AG10803 (cell line): ENCODE measurements at regions not wholly inside any gene's neighbourhood (a gene's known extent, or its start where the extent isn't known, plus 50 kb on each side); places are given as distances from the start of the nearest gene placed in this dataset.
"Not testable (repeated sequence)": the region's sequence is repeated elsewhere in the genome, so short reads cannot be mapped to it uniquely, and the experiment has no call there.

Experiments
- DNase-seq: peaks from one replicate; pipeline ENCODE4 v3.0.0; 2010; ENCODE audit warnings: low read depth
- H3K4me3 ChIP-seq: 2 replicates; pipeline ENCODE4 v1.5.1; 2011; ENCODE audit warnings: mild to moderate bottlenecking, low read length, control low read depth
- TF ChIP-seq, protein P1 (sequence below): conservative IDR thresholded peaks from 2 replicates; pipeline ENCODE4 v1.5.1; 2011; ENCODE audit warnings: mild to moderate bottlenecking, low read length, control low read depth, inconsistent platforms

DNA sequence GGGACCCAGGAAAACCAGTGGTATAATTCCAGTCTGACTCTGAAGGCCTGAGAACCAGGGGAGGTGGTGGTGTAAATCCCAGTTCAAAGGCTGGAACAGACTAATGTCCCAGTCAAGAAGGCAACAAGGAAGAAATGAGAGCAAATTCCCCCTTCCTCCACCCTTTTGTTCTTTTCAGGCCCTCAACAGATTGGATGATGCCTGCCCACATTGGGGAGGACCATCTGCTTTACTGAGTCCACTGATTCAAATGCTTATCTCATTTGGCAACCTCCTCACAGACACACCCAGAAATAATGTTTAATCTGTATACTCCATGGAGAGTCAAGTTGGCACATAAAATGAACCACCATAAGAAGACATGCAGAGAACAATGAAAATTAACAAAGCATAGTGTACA is 61.9 kb upstream of the CRYM start:
- TF ChIP-seq, protein P1, sequence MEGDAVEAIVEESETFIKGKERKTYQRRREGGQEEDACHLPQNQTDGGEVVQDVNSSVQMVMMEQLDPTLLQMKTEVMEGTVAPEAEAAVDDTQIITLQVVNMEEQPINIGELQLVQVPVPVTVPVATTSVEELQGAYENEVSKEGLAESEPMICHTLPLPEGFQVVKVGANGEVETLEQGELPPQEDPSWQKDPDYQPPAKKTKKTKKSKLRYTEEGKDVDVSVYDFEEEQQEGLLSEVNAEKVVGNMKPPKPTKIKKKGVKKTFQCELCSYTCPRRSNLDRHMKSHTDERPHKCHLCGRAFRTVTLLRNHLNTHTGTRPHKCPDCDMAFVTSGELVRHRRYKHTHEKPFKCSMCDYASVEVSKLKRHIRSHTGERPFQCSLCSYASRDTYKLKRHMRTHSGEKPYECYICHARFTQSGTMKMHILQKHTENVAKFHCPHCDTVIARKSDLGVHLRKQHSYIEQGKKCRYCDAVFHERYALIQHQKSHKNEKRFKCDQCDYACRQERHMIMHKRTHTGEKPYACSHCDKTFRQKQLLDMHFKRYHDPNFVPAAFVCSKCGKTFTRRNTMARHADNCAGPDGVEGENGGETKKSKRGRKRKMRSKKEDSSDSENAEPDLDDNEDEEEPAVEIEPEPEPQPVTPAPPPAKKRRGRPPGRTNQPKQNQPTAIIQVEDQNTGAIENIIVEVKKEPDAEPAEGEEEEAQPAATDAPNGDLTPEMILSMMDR = no peak
- no peak for DNase-seq
- no peak overlapping the region for H3K4me3 ChIP-seq

DNA sequence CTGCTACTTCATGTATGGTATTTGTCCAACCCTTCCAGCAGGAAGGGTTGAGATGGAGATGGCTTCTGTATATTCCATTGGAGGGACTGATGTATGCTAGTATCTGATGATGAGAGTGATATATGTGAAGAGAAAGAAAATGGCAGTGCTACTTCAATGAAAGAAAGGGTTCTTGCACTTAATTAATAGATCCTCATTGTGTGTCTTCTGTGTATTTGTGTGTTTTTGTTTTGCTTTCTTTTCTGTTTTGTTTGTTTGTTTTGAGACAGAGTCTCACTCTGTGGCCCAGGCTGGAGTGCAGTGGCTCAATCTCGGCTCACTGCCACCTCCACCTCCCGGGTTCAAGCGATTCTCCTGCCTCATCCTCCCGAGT is 61.2 kb upstream of the CRYM start:
- TF ChIP-seq, protein P1 = no peak
- DNase-seq = no peak
- H3K4me3 ChIP-seq = no peak overlapping the region

DNA sequence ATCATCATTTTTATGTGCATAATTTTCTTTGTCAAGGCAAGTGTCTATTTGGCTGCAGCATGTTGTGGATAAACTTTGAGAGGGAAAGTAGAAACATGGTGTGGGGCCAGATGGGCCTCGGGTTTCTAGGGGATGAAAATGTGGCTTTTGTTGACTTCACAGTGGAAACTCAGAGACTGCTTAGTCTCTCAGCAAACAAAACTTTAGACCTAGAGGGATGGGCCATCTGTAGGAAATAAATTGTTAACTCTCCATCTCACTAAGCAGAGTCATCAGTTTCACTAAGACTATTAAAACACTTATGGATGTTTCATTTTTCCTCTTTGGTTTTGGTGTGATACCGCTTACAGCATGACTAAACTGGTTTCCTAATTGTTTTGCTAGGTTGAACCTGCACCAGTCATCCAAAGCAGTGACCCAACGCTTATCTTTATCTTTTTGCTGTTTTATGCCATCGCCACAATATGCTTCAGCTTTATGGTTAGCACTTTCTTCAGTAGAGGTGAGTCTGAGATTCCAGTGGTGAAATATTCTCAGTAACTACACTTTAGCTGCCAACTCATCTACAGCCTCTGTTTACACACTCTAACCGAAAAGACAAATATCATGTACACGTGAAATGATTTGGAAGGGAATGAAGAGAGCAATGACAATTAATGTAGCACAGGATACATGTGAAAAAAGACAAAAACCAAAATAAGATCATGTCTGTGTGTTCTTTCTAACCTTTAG is 60.6 kb upstream of the CRYM start:
- DNase-seq = no peak
- H3K4me3 ChIP-seq = no peak overlapping the region
- TF ChIP-seq, protein P1 = no peak

DNA sequence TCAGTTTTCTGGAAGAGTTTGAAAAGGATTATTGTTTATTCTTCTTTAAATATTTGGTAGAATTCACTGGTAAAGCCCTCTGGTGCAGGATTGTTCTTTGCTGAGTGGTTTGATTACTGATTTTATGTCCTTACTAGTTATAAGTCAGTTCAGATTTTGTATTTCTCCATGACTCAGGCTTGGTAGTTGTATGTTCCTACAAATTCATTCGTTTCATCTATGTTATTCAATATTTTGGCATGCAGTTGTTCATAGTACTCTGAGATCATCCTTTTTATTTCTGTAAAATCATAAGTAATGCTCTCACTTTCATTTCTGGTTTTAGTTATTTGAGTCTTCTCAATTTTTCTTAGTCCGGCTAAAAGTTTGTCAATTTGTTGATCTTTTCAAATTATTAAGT is 58.1 kb upstream of the CRYM start:
- no peak overlapping the region for H3K4me3 ChIP-seq
- TF ChIP-seq, protein P1 = no peak
- DNase-seq = no peak

DNA sequence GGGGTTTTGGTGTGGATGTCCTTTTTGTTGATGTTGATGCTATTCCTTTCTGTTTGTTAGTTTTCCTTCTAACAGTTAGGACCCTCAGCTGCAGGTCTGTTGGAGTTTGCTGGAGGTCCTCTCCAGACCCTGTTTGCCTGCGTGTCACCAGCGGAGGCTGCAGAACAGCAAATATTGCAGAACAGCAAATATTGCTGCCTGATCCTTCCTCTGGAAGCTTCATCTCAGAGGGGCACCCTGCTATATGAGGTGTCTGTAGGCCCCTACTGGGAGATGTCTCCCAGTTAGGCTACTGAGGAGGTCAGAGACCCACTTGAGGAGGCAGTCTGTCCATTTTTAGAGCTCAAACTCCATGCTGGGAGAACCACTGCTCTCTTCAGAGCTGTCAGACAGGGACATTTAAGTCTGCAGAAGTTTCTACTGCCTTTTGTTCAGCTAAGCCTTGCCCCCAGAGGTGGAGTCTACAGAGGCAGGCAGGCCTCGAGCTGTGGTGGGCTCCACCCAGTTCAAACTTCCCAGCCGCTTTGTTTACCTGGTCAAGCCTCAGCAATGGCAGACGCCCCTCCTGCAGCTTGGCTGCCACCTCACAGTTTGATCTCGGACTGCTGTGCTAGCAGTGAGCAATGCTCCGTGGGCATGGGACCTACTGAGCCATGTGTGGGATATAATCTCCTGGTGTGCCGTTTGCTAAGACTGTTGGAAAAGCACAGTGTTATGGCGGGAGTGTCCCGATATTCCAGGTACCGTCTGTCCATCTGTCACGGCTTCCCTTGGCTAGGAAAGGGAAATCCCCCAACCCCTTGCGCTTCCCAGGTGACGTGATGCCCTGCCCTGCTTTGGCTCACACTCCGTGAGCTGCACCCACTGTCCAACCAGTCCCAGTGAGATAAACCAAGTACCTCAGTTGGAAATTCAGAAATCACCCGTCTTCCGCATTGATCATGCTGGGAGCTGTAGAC is 56.4 kb upstream of the CRYM start:
- DNase-seq, H3K4me3 ChIP-seq: not testable (repeated sequence)

DNA sequence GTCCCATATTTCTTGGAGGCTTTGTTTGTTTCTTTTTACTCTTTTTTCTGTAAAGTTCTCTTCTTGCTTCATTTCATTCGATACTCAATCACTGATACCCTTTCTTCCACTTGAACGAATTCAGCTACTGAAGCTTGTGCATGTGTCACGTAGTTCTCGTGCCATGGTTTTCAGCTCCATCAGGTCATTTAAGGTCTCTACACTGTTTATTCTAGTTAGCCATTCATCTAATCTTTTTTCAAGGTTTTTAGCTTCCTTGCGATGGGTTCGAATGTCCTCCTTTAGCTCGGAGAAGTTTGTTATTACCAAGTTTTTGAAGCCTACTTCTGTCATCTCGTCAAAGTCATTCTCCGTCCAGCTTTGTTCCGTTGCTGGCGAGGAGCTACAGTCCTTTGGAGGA is 55.6 kb upstream of the CRYM start:
- H3K4me3 ChIP-seq, DNase-seq: not testable (repeated sequence)
